SK-N-MC (cell line): ENCODE measurements at regions not wholly inside any gene's neighbourhood (a gene's known extent, or its start where the extent isn't known, plus 50 kb on each side); places are given as distances from the start of the nearest gene placed in this dataset.

Source experiments
- EZH2 ChIP-seq: fragments of 200-600 bp; sonication (generic); IDR thresholded peaks from one replicate; pipeline ENCODE4 v1.6.1; 2017; ENCODE audit warnings: antibody characterized with exemption
- POLR2AphosphoS5 ChIP-seq: IDR thresholded peaks from 2 replicates; pipeline ENCODE4 v1.6.1; 2012; ENCODE audit warnings: mild to moderate bottlenecking, low read depth, low read length, borderline replicate concordance

GRCh38 chr3:72646263-72646662 lies 202.0 kb downstream of the SHQ1 start:
- no peak for TF ChIP-seq POLR2AphosphoS5
- no peak for TF ChIP-seq EZH2
